HG03565 (cell line): ENCODE measurements at regions not wholly inside any gene's neighbourhood (a gene's known extent, or its start where the extent isn't known, plus 50 kb on each side); places are given as distances from the start of the nearest gene placed in this dataset.
"Not testable (repeated sequence)": the region's sequence is repeated elsewhere in the genome, so short reads cannot be mapped to it uniquely, and the experiment has no call there.

ENCODE experiments used
- ATAC-seq: cut with Tn5 transposase; IDR thresholded peaks from one replicate; pipeline ENCODE4 v1.9.1; 2021; ENCODE audit warnings: mild to moderate bottlenecking, moderate library complexity; ENCODE audit not compliant: unreplicated experiment

DNA sequence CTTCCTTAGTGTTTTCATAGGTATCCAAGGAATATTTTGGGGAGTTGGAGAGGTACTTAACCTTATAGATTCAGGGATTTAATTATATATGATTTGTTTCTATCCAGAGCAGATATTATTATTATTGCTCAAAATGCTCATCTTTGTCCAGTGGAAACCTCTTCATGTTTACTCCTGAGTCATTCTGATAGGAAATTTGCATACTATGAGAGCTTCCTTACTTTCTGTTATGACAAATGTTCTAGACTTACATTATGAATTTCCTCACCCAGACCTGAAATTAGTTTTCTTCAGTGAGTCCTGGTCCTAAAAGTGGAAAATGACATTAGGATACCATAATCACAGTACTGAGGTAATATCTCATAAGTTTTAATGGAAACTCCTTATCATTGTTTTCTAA is 57.5 kb upstream of the PLPPR5 start:
- ATAC-seq, result peak; percentile 81

DNA sequence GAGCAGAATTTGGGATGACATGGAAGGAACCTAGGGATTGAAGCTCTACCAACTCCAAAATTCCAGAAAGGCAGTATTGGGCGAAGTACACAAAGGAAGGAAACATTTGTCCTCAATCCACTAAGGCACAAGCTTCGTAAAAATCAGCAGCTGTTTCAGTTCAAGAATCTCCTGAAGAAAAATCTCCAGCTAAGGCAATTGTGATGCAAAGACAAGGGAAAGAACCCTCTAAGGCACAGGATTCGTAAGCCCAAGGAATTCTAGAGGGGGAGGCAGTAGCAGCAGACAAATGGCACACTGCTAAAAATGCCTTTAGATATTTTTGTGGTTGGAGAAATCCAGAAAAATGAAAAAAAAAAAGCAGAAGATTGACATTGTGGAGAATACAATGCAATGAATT is 64.5 kb upstream of the PLPPR5 start:
- ATAC-seq, result no peak

DNA sequence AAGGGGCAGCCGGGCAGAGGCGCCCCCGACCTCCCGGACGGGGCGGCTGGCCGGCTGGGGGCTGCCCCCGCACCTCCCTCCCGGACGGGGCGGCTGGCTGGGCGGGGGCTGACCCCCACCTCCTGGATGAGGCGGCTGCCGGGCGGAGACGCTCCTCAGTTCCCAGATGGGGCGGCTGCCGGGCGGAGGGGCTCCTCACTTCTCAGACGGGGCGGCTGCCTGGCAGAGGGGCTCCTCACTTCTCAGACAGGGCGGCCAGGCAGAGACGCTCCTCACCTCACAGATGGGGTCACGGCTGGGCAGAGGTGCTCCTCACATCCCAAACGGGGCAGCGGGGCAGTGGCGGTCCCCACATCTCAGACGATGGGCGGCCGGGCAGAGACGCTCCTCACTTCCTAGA is 73.9 kb upstream of the PLPPR5 start:
- not testable (repeated sequence) for ATAC-seq

DNA sequence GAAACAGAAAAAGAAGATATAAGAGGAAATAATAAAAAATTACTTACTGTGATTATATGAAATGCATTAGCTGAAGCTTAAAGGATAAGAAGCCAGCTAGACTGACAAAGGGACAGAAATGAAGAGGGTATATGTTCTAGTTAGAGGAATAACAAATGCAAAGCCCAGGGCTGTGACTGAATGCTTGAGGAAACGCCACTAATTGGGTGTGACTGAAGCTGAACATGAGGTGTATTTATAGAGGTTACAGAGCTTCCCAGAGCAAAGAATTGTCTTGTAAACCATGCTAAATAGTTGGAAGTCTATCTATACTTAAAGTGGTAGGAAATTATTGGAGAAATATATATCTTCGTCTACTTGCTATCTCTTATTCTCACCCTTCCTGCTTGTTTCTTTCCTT is 77.7 kb upstream of the PLPPR5 start:
- ATAC-seq, result no peak

DNA sequence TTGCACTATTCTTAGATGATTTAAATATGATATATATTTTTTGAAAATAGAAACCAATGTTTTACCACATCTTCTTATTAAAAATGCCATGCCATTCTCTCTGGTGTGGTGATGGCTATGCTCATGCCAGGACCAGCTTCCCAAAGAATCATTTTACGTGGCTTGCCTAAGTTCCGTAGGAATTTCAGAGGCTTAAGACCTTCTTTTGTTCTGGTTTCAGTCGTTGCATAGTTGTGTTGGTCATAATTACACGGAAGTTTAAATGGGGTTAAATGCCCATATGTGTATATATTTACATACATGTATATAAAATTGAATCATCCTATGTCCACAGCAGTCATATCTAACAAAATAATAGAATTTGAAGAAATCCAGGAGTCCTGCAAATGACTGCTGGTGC is 78.7 kb upstream of the PLPPR5 start:
- ATAC-seq, result no peak

DNA sequence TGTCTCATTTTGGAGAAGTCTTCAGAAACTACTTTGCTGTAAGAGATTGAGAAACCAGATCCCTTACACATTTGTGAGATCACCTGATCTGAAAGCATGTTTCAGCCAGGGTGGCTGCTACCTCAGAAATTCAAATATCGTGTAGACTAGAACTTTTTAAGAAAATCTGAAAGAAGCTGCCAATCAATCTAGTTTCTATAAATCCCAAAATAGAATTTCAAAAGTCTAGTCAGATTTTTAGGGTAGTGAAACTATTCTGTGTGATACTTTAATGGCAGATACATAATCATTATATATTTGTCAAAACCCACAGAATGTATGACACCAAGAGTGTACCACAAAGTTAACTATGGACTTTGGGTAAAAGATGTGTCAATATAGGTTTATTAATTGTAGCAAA is 79.9 kb upstream of the PLPPR5 start:
- ATAC-seq, result peak; percentile 67

DNA sequence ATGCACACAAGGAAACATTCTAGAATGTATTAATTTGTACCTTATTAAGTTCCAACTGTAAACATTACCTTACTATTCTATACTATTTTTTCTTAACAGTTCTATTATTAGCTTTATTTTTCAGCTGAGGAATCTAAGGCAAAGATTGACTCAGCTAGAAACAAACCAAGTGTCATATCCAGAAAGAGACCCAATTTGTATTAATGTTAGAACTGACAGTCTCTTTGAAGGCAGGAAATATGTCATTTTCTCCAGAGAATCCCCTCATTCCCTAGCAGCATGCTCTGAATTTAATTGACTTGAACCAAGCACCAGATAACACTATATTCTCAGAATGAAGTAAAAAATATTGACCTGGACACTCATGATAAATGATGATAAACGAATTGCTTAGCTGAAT is 81.4 kb upstream of the PLPPR5 start:
- ATAC-seq, result no peak

DNA sequence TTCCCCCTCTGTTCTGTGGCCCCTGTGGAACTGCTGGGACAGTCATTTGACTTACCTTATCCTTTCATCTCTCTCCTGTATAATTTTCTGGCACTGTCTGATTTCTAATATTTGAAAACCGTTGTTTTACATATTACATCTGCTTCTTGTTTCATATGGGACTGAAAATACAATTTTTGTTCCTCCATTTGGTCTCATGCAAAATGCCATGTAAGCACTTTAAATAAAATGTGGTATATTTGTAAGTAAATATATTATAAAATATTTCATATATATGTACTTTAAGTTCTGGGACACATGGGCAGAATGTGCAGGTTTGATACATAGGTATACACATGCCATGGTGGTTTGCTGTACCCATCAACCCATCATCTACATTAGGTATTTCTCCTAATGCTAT is 93.9 kb upstream of the PLPPR5 start:
- ATAC-seq, result no peak

DNA sequence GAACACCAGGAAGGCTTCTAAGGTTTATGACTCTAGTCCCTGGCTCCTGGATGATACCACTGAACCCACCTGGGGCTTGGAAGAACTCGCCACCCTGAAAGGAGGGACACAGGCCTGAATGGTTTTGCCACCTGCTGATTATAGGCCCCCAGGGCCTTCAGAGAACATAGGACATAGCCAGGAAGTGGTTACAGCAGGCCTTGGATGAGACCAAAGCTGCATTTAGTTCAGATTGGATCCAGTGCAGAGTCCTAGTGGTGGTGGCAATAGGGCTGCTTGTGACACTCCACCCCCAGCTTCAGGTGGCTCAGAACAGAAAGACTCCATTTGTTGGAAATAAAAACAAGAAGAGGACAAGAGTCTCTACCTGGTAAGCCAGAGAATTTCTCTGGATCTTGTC is 101.6 kb upstream of the PLPPR5 start:
- ATAC-seq, result no peak

DNA sequence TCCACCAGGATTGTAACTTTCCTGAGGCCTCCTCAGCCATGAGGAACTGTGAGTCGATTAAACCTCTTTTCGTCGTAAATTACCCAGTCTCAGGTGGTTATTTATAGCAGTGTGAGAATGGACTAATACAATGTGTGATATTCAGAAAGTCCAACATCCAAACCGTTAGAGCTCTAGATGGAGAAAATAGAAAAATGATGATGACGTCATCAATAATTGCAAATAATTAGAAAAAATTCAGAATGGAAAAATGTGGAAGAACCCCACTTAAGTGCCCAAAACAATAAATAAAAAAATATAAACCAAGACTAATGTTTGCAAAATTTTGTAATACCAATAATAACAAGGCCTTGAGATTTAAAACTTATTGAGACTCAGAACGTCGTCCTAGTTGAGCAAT is 103.0 kb upstream of the PLPPR5 start:
- ATAC-seq, result no peak

DNA sequence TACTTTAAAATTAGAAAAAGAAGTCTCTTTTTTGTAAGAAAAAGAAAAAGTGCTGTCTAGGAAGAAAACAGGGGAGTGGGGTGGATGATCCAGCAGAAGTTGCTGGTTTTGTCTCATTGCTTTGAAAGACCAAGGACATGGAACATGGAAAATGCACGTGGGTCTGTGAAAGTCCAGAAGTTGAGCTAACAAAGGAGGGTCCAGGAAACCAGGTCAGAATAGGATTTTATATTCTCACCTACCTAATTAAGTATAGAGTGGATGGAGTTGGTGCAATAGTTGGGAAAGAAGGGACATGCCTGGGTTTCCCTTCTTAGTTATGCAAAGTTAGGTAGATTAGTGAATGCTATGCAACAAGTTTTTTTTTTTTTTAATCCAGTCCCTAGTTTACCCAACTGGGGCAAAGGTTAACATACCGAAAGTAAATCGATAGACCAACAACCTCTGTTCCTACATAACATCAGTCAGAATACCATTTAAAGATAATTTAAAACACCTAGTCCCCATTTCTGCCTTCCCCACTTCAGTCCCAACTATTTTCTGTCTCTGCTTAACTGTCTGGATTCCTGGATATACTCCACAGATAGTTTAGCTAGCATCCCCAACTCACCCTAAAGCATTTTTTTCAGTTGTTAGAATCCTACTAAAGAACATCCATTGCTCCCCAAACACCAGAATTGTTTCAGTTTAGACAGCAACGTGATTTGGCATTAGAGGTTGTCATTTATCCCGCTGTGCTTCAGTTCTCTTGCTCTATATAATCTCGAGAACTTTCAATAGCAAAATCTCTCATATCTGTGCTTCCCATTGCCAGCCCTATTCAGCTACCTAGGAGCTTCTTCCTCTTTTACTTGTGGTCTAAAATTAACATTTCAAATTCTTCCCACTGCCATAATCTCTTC is 105.7 kb upstream of the PLPPR5 start:
- no peak for ATAC-seq

DNA sequence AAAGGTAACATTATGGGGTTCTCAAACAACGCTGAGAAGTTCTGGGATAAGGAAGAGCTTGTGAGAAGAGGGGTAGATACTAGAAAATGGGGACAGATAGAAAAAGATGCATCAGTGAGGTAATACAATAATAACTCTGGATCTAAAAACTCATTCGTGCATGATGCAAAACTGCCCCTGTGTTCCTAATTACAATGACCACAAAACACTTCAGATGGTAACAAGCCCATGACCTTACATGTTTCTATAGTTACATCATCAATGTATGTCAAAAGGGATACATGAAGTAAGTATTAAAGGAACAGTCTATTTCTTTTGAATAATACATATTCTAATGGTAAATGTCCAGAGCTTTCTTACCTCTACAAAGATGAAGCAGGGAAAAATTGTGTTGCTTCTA is 110.6 kb upstream of the PLPPR5 start:
- ATAC-seq, result no peak

DNA sequence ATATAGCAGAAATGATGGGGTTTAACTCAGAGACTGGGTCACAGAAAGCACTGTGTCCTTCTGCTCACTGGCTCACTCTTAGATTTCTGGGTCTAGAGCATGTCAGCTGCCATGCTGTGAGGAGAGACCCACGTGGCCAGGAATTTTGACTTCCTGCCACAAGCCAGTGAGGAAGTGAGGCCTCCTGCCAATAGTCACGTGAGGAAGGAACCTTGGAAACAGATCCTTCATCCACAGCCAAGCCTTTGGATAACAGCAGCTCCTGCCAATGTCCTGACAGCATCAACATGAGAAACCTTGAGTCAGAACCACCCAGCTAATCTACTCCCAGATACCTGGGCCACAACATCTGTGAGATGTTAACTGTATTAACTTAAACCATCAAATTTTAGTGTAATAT is 114.5 kb upstream of the PLPPR5 start:
- ATAC-seq, result no peak

DNA sequence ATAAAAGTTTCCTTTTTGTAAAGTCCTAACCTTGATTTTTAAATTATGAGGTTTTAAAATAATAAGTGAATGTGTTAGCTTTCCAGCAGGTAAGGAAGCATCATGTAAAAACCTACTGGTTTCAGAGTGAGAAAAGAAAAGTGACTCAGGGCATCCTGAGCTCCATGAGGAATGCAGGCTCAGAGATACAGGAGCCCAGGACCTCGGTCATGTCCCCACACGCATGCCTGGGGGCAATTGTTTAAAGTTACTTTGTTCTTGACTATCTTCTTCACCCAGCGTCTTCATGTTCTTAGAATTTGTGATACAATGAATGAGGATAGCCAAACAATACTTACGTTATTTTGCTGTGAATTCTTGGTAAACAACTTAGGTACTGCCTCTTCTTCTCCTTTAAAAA is 117.4 kb upstream of the PLPPR5 start:
- ATAC-seq, result no peak

DNA sequence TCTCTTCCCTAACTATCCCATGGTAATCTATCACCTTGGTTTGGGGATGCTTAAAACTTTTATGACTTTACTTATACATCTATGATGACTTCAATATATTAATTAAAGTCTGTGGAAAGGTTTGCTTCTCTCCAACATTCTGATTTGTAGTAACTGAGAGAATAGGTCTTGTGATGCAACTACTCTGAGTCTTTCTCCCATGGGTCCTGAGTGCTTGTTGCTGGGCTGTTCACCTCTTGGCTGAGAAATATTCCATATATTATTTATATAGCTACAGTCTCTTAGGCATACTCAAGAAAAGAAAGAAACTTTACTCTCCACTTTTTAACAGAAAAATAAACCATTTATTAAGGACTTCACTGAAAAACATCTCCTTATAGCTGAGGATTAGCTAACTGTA is 119.3 kb upstream of the PLPPR5 start:
- ATAC-seq, result no peak

DNA sequence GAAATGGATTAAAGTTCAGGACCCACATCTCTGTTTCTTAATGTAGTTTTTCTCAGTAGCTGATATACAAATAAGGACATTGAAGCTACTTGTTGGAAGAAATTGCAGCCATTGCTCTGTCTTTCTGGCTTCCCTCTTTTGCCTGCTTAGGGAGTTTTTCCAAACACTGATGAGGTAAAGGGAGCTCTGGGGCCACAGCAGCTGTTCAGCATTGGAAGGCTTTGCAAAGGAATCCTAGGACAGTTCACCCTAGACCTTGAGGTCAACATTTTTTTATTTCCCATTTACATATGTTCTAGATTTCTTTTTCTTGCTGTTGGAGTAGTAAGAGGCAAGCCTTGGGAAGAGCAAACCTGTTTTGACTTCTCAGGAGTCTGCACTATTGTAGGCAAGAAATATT is 126.9 kb upstream of the PLPPR5 start:
- ATAC-seq, result no peak

DNA sequence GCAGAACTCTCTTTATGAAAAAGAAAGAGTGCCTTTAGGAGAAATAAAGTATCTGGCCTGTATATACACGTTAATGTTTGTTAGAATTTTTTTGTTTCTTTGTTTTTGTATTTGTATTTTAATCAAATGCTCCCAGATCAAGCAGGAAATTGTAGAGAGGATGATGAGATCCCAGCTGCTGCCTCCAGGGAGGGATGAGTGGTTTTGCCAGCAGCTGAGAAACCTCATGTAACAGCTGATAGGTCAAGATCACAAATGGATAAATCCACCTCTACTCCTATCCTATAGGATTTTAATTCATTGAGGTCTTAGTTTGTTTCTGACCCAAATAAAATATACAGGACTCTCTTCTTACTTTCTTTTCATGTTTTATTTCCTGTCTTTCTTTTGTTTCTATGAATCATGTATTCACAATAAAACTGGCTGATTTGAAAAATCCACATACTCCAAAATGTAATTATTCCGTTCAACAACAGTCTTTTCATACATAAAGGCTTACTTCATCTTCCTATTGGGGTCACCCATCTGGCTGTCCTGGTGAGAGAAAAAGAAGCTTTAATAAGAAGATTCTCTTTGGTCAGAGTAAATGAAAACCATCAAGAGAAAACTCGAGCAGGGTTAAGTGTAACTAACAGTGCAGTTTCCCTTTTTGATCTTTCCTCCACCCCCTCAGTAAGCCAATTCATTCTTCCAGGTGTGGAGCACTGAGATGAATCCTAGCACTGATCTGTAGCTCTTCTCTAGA is 129.3 kb upstream of the PLPPR5 start:
- no peak for ATAC-seq

DNA sequence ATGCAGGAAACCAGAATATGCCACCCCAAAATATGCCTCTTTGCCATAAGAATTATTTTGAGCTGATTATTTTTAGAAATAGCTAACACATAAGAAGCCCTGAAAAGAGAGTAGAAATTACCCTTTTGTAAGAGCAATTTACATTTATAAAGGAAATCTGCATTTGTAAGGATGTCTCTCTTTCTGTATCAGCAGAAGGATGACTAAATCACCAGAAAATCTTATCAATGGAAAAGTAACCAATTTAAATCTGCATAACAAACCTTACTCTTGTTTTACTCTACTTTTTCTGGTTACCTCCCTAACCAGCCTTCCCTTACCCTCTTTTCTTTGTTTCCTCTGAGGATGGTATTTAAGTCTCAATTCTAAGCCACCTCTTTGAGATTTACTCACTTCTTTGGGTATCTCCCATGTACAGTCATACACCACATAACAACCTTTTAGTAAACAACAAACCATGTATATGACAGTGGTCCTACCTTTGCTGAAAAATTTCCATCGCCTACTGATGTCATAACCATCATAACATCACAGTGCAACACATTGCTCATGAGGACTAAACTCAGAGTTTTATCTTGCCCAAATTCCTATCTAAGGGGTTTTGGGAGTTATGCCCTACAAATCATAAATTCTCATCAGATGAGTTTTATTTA is 126.6 kb upstream of the PLPPR4 start:
- no peak for ATAC-seq

DNA sequence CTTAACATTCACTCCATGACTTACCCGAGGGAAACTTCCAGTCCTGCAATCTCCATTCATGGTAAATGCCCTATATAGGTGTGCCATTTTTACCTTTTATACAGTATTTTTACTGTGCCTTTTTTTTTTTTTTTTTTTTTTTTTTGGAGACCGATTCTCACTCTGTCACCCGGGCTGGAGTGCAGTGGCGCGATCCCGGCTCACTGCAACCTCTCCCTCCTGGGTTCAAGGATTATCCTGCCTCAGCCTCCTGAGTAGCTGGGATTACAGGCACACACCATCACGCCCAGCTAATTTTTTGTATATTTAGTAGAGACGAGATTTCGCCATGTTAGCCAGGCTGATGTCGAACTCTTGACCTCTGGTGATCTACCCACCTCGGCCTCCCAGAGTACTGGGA is 124.4 kb upstream of the PLPPR4 start:
- no peak for ATAC-seq

DNA sequence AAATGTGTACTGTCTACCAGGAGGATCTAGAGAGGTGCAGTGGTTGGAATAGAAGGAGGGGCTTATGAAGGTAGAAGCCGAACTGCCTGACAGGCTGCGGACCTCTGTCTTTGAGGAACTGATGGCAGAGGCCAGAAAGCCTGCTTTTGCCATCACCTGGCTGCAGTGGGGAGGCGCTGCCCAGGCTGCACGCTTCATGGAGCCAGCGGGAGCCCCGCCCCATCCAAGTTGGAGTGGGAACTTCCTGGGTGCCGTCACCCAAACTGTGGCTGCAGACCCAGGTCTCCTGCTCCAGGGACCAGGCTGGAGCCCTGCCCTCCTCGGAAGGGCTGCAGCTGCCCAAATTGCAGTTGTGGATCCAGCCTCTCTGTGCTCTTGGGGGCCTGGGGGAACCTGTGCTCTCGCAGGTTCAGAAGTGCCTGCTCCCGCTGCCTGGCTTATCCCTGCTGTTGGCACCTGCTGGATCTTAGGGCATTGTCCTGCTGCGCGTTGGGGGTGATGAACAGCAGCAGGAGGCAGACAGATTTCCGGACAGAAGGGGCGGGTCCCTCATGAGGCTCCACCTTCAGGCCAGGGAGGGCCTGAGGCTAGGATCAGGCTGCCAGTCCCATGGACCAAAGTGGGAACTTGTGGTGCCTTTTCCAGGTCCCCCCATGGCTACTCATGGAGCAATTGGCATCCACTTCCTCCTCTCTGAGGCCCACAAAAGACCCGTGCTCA is 118.0 kb upstream of the PLPPR4 start:
- no peak for ATAC-seq

DNA sequence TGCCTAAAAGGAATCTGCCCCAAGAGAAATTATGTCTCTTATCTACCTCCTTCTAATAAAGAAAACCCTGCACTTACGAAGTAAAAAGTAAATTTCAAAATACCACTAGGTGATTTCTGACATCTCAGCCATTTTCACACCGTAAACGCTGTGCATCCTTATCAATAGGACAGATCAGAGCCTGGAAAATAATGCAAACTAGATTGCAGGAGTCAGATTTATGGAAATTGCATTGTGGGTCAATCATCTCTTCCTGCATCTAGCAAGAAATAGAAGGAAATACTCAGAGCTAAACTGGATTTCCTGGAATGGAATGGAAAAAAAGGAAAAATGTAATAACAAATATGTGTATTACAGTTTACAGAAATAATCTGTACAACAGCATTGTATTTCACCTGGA is 114.3 kb upstream of the PLPPR4 start:
- no peak for ATAC-seq
